ENCODE measurements at regions not wholly inside any gene's neighbourhood (a gene's known extent, or its start where the extent isn't known, plus 50 kb on each side); places are given as distances from the start of the nearest gene placed in this dataset.

- CTCF ChIA-PET (ENCODE audit: unreplicated experiment): no interaction called here
- DNase-seq (ENCODE audit: low spot score): no peak
- no peaks in the 10 kb centered on the region for H3K9me2 ChIP-seq (ENCODE audit: insufficient read depth, low read length)
- no TSS peak for BruUV-seq (replicated peaks)
- H3K36me3 ChIP-seq (ENCODE audit: insufficient read depth, low read length): no peaks in the 10 kb centered on the region
- TF ChIP-seq EZH2phosphoT487 (IDR thresholded peaks at IDR 0.05; ENCODE audit: borderline replicate concordance, low read depth, low read length) (no peak), CTCF (conservative IDR thresholded peaks at IDR 0.05; ENCODE audit: low read length) (no peak)
- intact Hi-C loops (cut with micrococcal nuclease; ENCODE audit: unreplicated experiment): no loop called here
- H3K4me2 ChIP-seq (ENCODE audit: low read length): no peak overlapping the region
- POLR2A ChIA-PET: interaction anchor here (0.6 kb wide), 1 partner anchor 1627 kb away, joined by 3 read pairs; no protein-coding TSS in a partner anchor
- H3K9me3 ChIP-seq (ENCODE audit: low read length): no peaks in the 10 kb centered on the region
- no peak overlapping the region for H2AFZ ChIP-seq (ENCODE audit: low read length)
- no peaks in the 10 kb centered on the region for H3K4me1 ChIP-seq (ENCODE audit: insufficient read depth, low read length, poor library complexity, severe bottlenecking)
- no peak overlapping the region for H3K4me3 ChIP-seq (ENCODE audit: low read depth, low read length, poor library complexity, severe bottlenecking)
- H3K27ac ChIP-seq (ENCODE audit: low read depth, low read length, poor library complexity, severe bottlenecking): no peak overlapping the region
- no peaks in the 10 kb centered on the region for H4K20me1 ChIP-seq (ENCODE audit: insufficient read depth, low read length)
- no peaks in the 10 kb centered on the region for H3K79me2 ChIP-seq (ENCODE audit: insufficient read depth, low read depth, low read length)
These were observed 117.2 kb downstream of the TMEM174 start for GRCh38 chr5:73290242-73290641.

- H3K4me3 ChIP-seq (ENCODE audit: low read depth, low read length, poor library complexity, severe bottlenecking): no peak overlapping the region
- no peak overlapping the region for H2AFZ ChIP-seq (ENCODE audit: low read length)
- DNase-seq (ENCODE audit: low spot score): no peak
- BruUV-seq (replicated peaks): no TSS peak
- TF ChIP-seq EZH2phosphoT487 (IDR thresholded peaks at IDR 0.05; ENCODE audit: borderline replicate concordance, low read depth, low read length) (no peak), CTCF (conservative IDR thresholded peaks at IDR 0.05; ENCODE audit: low read length) (no peak)
- no peaks in the 10 kb centered on the region for H3K9me3 ChIP-seq (ENCODE audit: low read length)
- no peak overlapping the region for H3K27ac ChIP-seq (ENCODE audit: low read depth, low read length, poor library complexity, severe bottlenecking)
- no peaks in the 10 kb centered on the region for H3K9me2 ChIP-seq (ENCODE audit: insufficient read depth, low read length)
- CTCF ChIA-PET (ENCODE audit: unreplicated experiment): no interaction called here
- H3K4me1 ChIP-seq (ENCODE audit: insufficient read depth, low read length, poor library complexity, severe bottlenecking): no peaks in the 10 kb centered on the region
- H3K36me3 ChIP-seq (ENCODE audit: insufficient read depth, low read length): no peaks in the 10 kb centered on the region
- no peak overlapping the region for H3K4me2 ChIP-seq (ENCODE audit: low read length)
- POLR2A ChIA-PET: no interaction called here
- H3K79me2 ChIP-seq (ENCODE audit: insufficient read depth, low read depth, low read length): no peaks in the 10 kb centered on the region
- intact Hi-C loops (cut with micrococcal nuclease; ENCODE audit: unreplicated experiment): no loop called here
- no peaks in the 10 kb centered on the region for H4K20me1 ChIP-seq (ENCODE audit: insufficient read depth, low read length)
These were observed 116.1 kb downstream of the TMEM174 start for GRCh38 chr5:73288803-73289720.

GRCh38 chr5:73286896-73287295 is 113.9 kb downstream of the TMEM174 start:
- POLR2A ChIA-PET: no interaction called here
- TF ChIP-seq CTCF (conservative IDR thresholded peaks at IDR 0.05; ENCODE audit: low read length) (no peak), EZH2phosphoT487 (IDR thresholded peaks at IDR 0.05; ENCODE audit: borderline replicate concordance, low read depth, low read length) (no peak)
- H3K4me3 ChIP-seq (ENCODE audit: low read depth, low read length, poor library complexity, severe bottlenecking): no peak overlapping the region
- no peaks in the 10 kb centered on the region for H3K9me3 ChIP-seq (ENCODE audit: low read length)
- H3K79me2 ChIP-seq (ENCODE audit: insufficient read depth, low read depth, low read length): no peaks in the 10 kb centered on the region
- H3K27ac ChIP-seq (ENCODE audit: low read depth, low read length, poor library complexity, severe bottlenecking): no peak overlapping the region
- no peak overlapping the region for H3K4me2 ChIP-seq (ENCODE audit: low read length)
- H2AFZ ChIP-seq (ENCODE audit: low read length): no peak overlapping the region
- no peaks in the 10 kb centered on the region for H3K4me1 ChIP-seq (ENCODE audit: insufficient read depth, low read length, poor library complexity, severe bottlenecking)
- intact Hi-C loops (cut with micrococcal nuclease; ENCODE audit: unreplicated experiment): no loop called here
- DNase-seq (ENCODE audit: low spot score): no peak
- no TSS peak for BruUV-seq (replicated peaks)
- CTCF ChIA-PET (ENCODE audit: unreplicated experiment): no interaction called here
- H3K9me2 ChIP-seq (ENCODE audit: insufficient read depth, low read length): no peaks in the 10 kb centered on the region
- no peaks in the 10 kb centered on the region for H3K36me3 ChIP-seq (ENCODE audit: insufficient read depth, low read length)
- H4K20me1 ChIP-seq (ENCODE audit: insufficient read depth, low read length): no peaks in the 10 kb centered on the region
